GM12872 (cell line): ENCODE measurements at regions not wholly inside any gene's neighbourhood (a gene's known extent, or its start where the extent isn't known, plus 50 kb on each side); places are given as distances from the start of the nearest gene placed in this dataset.

Experiments used
- TF ChIP-seq, protein P1 (sequence below): IDR thresholded peaks from 3 replicates; pipeline ENCODE4 v1.5.1; 2011; ENCODE audit warnings: low read depth, mild to moderate bottlenecking, low read length, moderate library complexity; ENCODE audit not compliant: insufficient read depth

GRCh38 chr13:105634059-105634458 is 901.4 kb downstream of the EFNB2 start:
- TF ChIP-seq, protein P1, sequence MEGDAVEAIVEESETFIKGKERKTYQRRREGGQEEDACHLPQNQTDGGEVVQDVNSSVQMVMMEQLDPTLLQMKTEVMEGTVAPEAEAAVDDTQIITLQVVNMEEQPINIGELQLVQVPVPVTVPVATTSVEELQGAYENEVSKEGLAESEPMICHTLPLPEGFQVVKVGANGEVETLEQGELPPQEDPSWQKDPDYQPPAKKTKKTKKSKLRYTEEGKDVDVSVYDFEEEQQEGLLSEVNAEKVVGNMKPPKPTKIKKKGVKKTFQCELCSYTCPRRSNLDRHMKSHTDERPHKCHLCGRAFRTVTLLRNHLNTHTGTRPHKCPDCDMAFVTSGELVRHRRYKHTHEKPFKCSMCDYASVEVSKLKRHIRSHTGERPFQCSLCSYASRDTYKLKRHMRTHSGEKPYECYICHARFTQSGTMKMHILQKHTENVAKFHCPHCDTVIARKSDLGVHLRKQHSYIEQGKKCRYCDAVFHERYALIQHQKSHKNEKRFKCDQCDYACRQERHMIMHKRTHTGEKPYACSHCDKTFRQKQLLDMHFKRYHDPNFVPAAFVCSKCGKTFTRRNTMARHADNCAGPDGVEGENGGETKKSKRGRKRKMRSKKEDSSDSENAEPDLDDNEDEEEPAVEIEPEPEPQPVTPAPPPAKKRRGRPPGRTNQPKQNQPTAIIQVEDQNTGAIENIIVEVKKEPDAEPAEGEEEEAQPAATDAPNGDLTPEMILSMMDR: no peak

- TF ChIP-seq, protein P1: no peak
These were observed 905.0 kb downstream of the EFNB2 start for GRCh38 chr13:105630431-105630830.

DNA sequence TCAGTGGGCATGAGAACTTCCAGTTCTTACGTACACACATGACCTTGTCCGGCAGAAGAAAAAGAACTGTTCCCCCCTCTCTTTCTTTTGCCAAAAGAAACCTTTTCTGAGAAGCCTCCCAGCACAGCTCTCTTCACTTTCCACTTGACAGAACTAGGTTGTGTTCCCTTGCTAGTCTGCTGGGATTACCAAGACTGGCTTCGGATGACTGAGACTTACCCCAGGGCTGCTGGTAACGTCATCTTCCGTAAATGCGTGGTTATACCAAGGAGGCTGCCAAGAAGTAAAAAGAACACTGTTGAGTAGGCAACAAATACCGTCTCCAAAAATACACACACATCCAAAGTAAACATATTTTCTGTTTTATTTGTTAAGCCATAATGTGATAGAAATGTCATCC is 908.2 kb downstream of the EFNB2 start:
- TF ChIP-seq, protein P1: no peak

DNA sequence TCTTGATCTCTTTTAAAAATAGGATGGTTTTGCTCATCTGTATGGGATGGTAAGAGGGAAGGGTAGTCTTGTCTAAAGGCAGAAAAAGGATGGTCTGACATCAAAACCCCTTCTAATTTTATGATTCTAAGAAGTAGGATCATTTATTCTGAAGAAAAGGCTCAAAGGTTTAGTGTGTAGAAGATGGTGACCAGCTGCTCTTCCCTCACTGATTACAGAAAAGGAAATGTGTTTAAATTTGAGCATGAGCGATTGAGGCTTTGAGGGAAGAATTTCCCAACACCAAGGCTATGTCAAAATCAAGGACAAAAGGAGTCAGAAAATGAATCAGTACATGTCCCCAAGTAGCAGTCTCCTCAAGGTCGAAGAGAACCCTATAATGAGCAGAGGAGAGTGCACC is 909.8 kb downstream of the EFNB2 start:
- TF ChIP-seq, protein P1: no peak

- TF ChIP-seq, protein P1: no peak
These were observed 919.0 kb downstream of the EFNB2 start for GRCh38 chr13:105616333-105617075.

DNA sequence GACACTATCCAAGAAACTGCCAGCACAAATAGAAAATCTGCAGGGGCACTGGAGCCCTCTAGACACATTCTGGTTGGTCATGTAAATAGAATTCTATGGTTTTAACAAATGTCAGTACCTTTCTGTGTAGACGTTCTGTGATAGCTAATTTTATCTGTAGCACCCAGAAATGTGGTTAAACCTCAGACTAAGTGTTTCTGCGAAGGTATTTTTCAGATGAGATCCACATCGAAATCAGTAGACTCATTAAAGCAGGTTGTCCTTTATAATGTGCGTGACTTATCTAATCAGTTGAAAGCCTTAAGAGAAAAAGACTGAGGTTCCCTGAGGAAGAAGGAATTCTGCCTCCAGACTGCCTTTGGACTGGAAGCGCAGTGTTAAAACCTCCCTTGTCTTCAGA is 922.9 kb downstream of the EFNB2 start:
- TF ChIP-seq, protein P1: no peak

- TF ChIP-seq, protein P1: no peak
These were observed 924.0 kb downstream of the EFNB2 start for GRCh38 chr13:105611424-105611823.
